Sigmoid colon (tissue), 6 donors: ENCODE measurements at regions not wholly inside any gene's neighbourhood (a gene's known extent, or its start where the extent isn't known, plus 50 kb on each side); places are given as distances from the start of the nearest gene placed in this dataset.

ENCODE experiments used
- DNase-seq: peaks from one replicate; pipeline ENCODE4 v3.0.0-alpha.2; 2019
- H3K27ac ChIP-seq, 4 donors: fragments of 200-600 bp; sonication (generic); one replicate each; pipeline ENCODE4 v1.5.1; 2016 to 2019; ENCODE audit warnings: mild to moderate bottlenecking in 1 of 4
- H3K27me3 ChIP-seq, 3 donors: fragments of 200-600 bp; sonication (generic); one replicate each; pipeline ENCODE4 v1.5.1; 2019; ENCODE audit warnings: mild to moderate bottlenecking in 1 of 3
- H3K36me3 ChIP-seq, 4 donors: fragments of 200-600 bp; sonication (generic); one replicate each; pipeline ENCODE4 v1.5.1; 2016 to 2019
- H3K4me1 ChIP-seq, 4 donors: fragments of 200-600 bp; sonication (generic); one replicate each; pipeline ENCODE4 v1.5.1; 2017 to 2019
- H3K4me3 ChIP-seq, 4 donors: fragments of 200-600 bp; sonication (generic); one replicate each; pipeline ENCODE4 v1.5.1; 2017 to 2019; ENCODE audit warnings: mild to moderate bottlenecking in 2 of 4, moderate library complexity in 1 of 4
- H3K9me3 ChIP-seq, 4 donors: fragments of 200-600 bp in 3 of 4; sonication (generic) in 3 of 4; one replicate each; pipeline versions ENCODE4 v1.5.1 to v1.6.1; 2013 to 2019
- CTCF ChIP-seq, 4 experiments: fragments of 450-650 bp in 3 of 4; fragments of 200-600 bp in 1 of 4; IDR thresholded peaks; one replicate each; pipeline ENCODE4 v1.5.1; 2016 to 2019; ENCODE audit warnings: antibody characterized with exemption in 4 of 4, mild to moderate bottlenecking in 3 of 4, moderate library complexity in 2 of 4
- EP300 ChIP-seq, 4 donors: sonication (generic); formaldehyde crosslinking; IDR thresholded peaks; one replicate each; pipeline ENCODE4 v1.6.1; 2017; ENCODE audit warnings: antibody characterized with exemption in 4 of 4
- POLR2A ChIP-seq, 2 donors: fragments of 450-650 bp; IDR thresholded peaks; one replicate each; pipeline ENCODE4 v1.6.1; 2016; ENCODE audit warnings: antibody characterized with exemption in 2 of 2, mild to moderate bottlenecking in 2 of 2, moderate library complexity in 2 of 2
- POLR2AphosphoS5 ChIP-seq, 4 donors: sonication (generic); formaldehyde crosslinking; IDR thresholded peaks; one replicate each; pipeline ENCODE4 v1.6.1; 2017; ENCODE audit warnings: antibody characterized with exemption in 4 of 4
- WGBS, 2 donors: extraction: QIAGEN DNeasy Blood & Tissue Kit; methylation state at CpG; one replicate each; pipeline ENCODE4 v1.1.7; 2013; 5-methylcytosine and 5-hydroxymethylcytosine counted together
- intact Hi-C: fragments of 100-400 bp; cut with DNase I; formaldehyde crosslinking; loops from one replicate; pipeline ENCODE4 v1.15.1; 2023
- donor health status: healthy with polysubstance abuse.
- donor health status: healthy.

DNA sequence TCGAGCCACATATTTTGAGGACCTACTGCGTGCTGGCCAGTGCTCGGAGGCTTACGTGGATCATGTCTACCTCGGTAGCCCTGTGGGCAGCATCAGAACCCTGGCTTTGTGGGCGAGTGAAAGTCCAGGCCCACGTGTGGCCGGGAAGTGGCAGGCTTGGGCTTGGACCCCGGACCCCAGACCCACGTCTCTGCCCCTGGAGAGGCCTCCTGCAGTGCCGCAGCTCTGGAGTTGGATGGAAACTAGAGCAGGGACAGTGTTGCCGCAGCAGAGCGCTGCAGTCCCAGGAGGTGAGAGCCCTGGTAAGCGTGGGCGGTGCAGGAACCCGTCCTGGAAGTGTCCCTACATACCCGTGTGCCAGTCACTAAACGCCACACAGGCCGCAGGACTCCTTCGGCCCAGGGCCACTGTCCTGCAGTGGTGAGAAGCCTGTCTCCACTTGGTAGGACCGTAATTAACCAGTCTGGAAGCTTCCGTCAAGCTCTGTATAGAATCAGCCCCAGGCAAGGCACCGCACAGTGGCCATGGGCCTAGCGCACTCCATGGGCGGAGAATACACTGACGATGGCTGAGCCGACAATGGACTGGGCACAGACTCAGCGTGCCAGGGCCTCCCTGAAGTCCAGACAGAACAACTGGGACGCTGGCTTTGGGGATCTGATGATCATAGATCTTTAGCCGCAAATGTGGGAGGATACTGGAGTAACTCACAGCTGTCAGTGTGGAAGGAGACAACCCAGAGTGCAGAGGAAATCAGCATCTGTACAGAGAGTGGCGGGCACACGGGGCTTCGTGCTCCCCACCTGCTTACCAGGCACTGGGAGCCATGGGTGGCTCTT is 219.5 kb downstream of the KIF26A start:
- 86 to 90% methylated on average over 33 of the region's 33 CpGs for WGBS, 2 donors
- DNase-seq: peak; percentile 56
- no peaks in the 10 kb centered on the region for H3K27me3 ChIP-seq
- TF ChIP-seq CTCF (IDR thresholded peaks at IDR 0.05): no peak
- TF ChIP-seq POLR2AphosphoS5 (IDR thresholded peaks at IDR 0.05): no peak
- no peak for TF ChIP-seq POLR2A (IDR thresholded peaks at IDR 0.05)
- no peak for TF ChIP-seq EP300 (IDR thresholded peaks at IDR 0.05)
- H3K36me3 ChIP-seq: no peaks in the 10 kb centered on the region
- no peaks in the 10 kb centered on the region for H3K4me1 ChIP-seq
- H3K9me3 ChIP-seq: no peaks in the 10 kb centered on the region
- H3K4me3 ChIP-seq: no peak overlapping the region
- H3K27ac ChIP-seq: no peak overlapping the region
- intact Hi-C loops: no loop called here

DNA sequence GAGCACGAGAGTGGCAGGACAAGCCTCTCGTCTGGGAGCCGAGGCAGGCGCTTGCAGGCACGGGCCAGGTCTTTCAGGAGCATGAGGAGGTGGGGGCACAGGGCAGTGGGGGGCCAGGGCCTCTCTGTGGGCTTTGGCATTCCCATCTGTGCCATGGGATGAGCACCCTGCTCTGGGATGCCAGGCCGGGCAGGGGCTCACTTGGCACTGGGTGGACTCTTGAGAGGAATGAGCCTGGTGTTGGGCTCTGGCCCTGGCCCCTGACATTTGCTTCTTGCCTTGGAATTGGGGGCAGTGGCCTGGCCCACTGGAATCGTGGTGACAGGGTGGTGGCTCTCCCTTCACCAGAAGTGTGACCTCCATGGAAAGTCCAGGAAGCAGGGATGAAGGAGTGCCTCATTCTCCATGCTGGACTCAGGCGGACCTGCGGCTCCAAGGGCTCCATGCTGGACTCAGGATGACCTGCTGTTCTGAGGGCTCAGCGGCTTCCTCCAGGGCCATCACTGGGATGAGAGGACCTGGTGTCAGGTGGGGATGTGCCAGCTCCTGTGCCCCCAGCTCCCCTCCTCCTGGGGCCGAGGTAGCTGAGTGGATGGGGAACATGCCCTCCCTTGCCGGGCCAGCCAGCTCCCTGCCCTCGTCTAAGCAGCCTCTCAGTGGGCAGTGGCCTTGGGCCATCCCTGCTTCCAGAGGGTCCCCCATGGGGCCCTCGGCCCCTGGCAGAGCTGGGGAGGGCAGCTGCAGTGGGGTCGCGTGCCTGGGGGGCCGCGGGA is 220.3 kb downstream of the KIF26A start:
- TF ChIP-seq POLR2A (IDR thresholded peaks at IDR 0.05) (no peak), EP300 (IDR thresholded peaks at IDR 0.05) (no peak), POLR2AphosphoS5 (IDR thresholded peaks at IDR 0.05) (no peak), CTCF (IDR thresholded peaks at IDR 0.05) (no peak)
- Histone ChIP-seq H3K27ac (no peak overlapping the region), H3K27me3 (no peaks in the 10 kb centered on the region), H3K4me1 (no peaks in the 10 kb centered on the region), H3K4me3 (no peak overlapping the region), H3K36me3 (no peaks in the 10 kb centered on the region), H3K9me3 (no peaks in the 10 kb centered on the region)
- DNase-seq: peak; percentile 56
- 73 to 86% methylated on average over 18 of the region's 18 CpGs for WGBS, 2 donors
- intact Hi-C loops: no loop called here

- H3K4me3 ChIP-seq: no peak overlapping the region
- no peaks in the 10 kb centered on the region for H3K9me3 ChIP-seq
- WGBS, 2 donors: 79 to 84% methylated on average over 14 of the region's 14 CpGs
- H3K27me3 ChIP-seq: no peaks in the 10 kb centered on the region
- intact Hi-C loops: no loop called here
- DNase-seq: peak; percentile 45
- TF ChIP-seq POLR2AphosphoS5 (IDR thresholded peaks at IDR 0.05): no peak
- no peak overlapping the region for H3K27ac ChIP-seq
- no peaks in the 10 kb centered on the region for H3K4me1 ChIP-seq
- no peaks in the 10 kb centered on the region for H3K36me3 ChIP-seq
These were observed 220.1 kb upstream of the C14orf180 start for GRCh38 chr14:104359301-104359968.

GRCh38 chr14:104359969-104360442 is 219.6 kb upstream of the C14orf180 start:
- no peak overlapping the region for H3K27ac ChIP-seq
- H3K9me3 ChIP-seq: no peaks in the 10 kb centered on the region
- no peaks in the 10 kb centered on the region for H3K4me1 ChIP-seq
- no peak overlapping the region for H3K4me3 ChIP-seq
- H3K36me3 ChIP-seq: no peaks in the 10 kb centered on the region
- peak; percentile 52 for DNase-seq
- no peaks in the 10 kb centered on the region for H3K27me3 ChIP-seq
- TF ChIP-seq CTCF (IDR thresholded peaks at IDR 0.05): no peak
- no peak for TF ChIP-seq EP300 (IDR thresholded peaks at IDR 0.05)
- no peak for TF ChIP-seq POLR2A (IDR thresholded peaks at IDR 0.05)
- no peak for TF ChIP-seq POLR2AphosphoS5 (IDR thresholded peaks at IDR 0.05)
- WGBS, 2 donors: 86 to 93% methylated on average over 7 of the region's 7 CpGs
- intact Hi-C loops: no loop called here

DNA sequence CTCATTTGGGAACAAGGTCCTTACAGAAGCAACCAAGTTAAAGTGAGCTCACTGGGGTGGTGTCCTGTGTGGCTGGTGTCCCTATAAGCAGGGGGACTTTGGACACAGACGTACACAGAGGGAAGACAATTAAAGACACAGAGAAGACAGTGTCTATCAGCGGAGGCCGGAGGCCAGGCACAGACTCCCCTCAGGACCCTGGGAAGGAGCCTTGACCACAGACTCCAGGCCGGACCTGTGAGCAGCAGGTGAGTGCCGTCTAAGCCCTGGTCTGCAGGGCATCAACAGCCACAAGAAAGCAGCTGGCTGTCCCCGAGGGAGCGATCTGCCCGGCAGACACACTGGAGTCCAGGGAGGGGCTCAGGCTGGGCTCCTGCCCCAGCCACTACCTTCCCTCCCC is 219.1 kb upstream of the C14orf180 start:
- Histone ChIP-seq H3K27ac (no peak overlapping the region), H3K4me1 (no peaks in the 10 kb centered on the region), H3K4me3 (no peak overlapping the region), H3K27me3 (no peaks in the 10 kb centered on the region), H3K9me3 (no peaks in the 10 kb centered on the region), H3K36me3 (no peaks in the 10 kb centered on the region)
- WGBS, 2 donors: 77 to 84% methylated on average over 8 of the region's 8 CpGs
- TF ChIP-seq EP300 (IDR thresholded peaks at IDR 0.05): no peak
- TF ChIP-seq CTCF (IDR thresholded peaks at IDR 0.05): no peak
- TF ChIP-seq POLR2AphosphoS5 (IDR thresholded peaks at IDR 0.05): no peak
- no peak for TF ChIP-seq POLR2A (IDR thresholded peaks at IDR 0.05)
- peak; percentile 40 for DNase-seq
- intact Hi-C loops: no loop called here
